ENCODE measurements at regions not wholly inside any gene's neighbourhood (a gene's known extent, or its start where the extent isn't known, plus 50 kb on each side); places are given as distances from the start of the nearest gene placed in this dataset.

GRCh38 chr12:70120970-70121369 lies 122.3 kb upstream of the CNOT2 start:
- Histone ChIP-seq H3K36me3 (no peaks in the 10 kb centered on the region), H3K4me1 (ENCODE audit: control insufficient read depth in 1 of 2, insufficient read depth in 1 of 2, low read depth in 1 of 2, low read length in 1 of 2) (no peaks in the 10 kb centered on the region), H3K9me3 (no peaks in the 10 kb centered on the region), H3K27me3 (no peaks in the 10 kb centered on the region), H3K27ac (no peak overlapping the region), H3K4me3 (ENCODE audit: low read depth in 1 of 2, low read length in 1 of 2) (no peak overlapping the region)
- no peak for TF ChIP-seq CTCF (IDR thresholded peaks at IDR 0.05)

- Histone ChIP-seq H3K27ac (no peak overlapping the region), H3K36me3 (no peaks in the 10 kb centered on the region), H3K27me3 (no peaks in the 10 kb centered on the region), H3K4me1 (ENCODE audit: control insufficient read depth in 1 of 2, insufficient read depth in 1 of 2, low read depth in 1 of 2, low read length in 1 of 2) (no peaks in the 10 kb centered on the region), H3K9me3 (no peaks in the 10 kb centered on the region), H3K4me3 (ENCODE audit: low read depth in 1 of 2, low read length in 1 of 2) (no peak overlapping the region)
- TF ChIP-seq CTCF (IDR thresholded peaks at IDR 0.05) = no peak
Observed at GRCh38 chr12:70121562-70121961, 121.7 kb upstream of the CNOT2 start.

- H3K27me3 ChIP-seq = no peaks in the 10 kb centered on the region
- no peaks in the 10 kb centered on the region for H3K36me3 ChIP-seq
- no peak for TF ChIP-seq CTCF (IDR thresholded peaks at IDR 0.05)
- H3K9me3 ChIP-seq = no peaks in the 10 kb centered on the region
- H3K4me3 ChIP-seq (ENCODE audit: low read depth in 1 of 2, low read length in 1 of 2) = no peak overlapping the region
- no peak overlapping the region for H3K27ac ChIP-seq
- H3K4me1 ChIP-seq (ENCODE audit: control insufficient read depth in 1 of 2, insufficient read depth in 1 of 2, low read depth in 1 of 2, low read length in 1 of 2) = no peaks in the 10 kb centered on the region
Observed at GRCh38 chr12:70122804-70123203, 120.4 kb upstream of the CNOT2 start.

GRCh38 chr12:70149013-70149412 lies 94.2 kb upstream of the CNOT2 start:
- Histone ChIP-seq H3K4me1 (ENCODE audit: control insufficient read depth in 1 of 2, insufficient read depth in 1 of 2, low read depth in 1 of 2, low read length in 1 of 2) (no peaks in the 10 kb centered on the region), H3K9me3 (peaks cover 2% of the 10 kb centered on the region), H3K4me3 (ENCODE audit: low read depth in 1 of 2, low read length in 1 of 2) (no peak overlapping the region), H3K27me3 (no peaks in the 10 kb centered on the region), H3K36me3 (no peaks in the 10 kb centered on the region), H3K27ac (no peak overlapping the region)
- TF ChIP-seq CTCF (IDR thresholded peaks at IDR 0.05) = no peak

GRCh38 chr12:70149665-70150064 lies 93.6 kb upstream of the CNOT2 start:
- H3K4me1 ChIP-seq (ENCODE audit: control insufficient read depth in 1 of 2, insufficient read depth in 1 of 2, low read depth in 1 of 2, low read length in 1 of 2) = no peaks in the 10 kb centered on the region
- H3K4me3 ChIP-seq (ENCODE audit: low read depth in 1 of 2, low read length in 1 of 2) = no peak overlapping the region
- no peak overlapping the region for H3K27ac ChIP-seq
- no peaks in the 10 kb centered on the region for H3K36me3 ChIP-seq
- no peak for TF ChIP-seq CTCF (IDR thresholded peaks at IDR 0.05)
- peaks cover 5% of the 10 kb centered on the region for H3K9me3 ChIP-seq
- no peaks in the 10 kb centered on the region for H3K27me3 ChIP-seq

GRCh38 chr12:70150230-70150629 lies 93.0 kb upstream of the CNOT2 start:
- no peaks in the 10 kb centered on the region for H3K4me1 ChIP-seq (ENCODE audit: control insufficient read depth in 1 of 2, insufficient read depth in 1 of 2, low read depth in 1 of 2, low read length in 1 of 2)
- no peak for TF ChIP-seq CTCF (IDR thresholded peaks at IDR 0.05)
- H3K27me3 ChIP-seq = no peaks in the 10 kb centered on the region
- no peak overlapping the region for H3K4me3 ChIP-seq (ENCODE audit: low read depth in 1 of 2, low read length in 1 of 2)
- peaks cover 5% of the 10 kb centered on the region for H3K9me3 ChIP-seq
- no peak overlapping the region for H3K27ac ChIP-seq
- H3K36me3 ChIP-seq = no peaks in the 10 kb centered on the region

All from neutrophil (primary cell).